ENCODE measurements at regions not wholly inside any gene's neighbourhood (a gene's known extent, or its start where the extent isn't known, plus 50 kb on each side); places are given as distances from the start of the nearest gene placed in this dataset.
"Not testable (repeated sequence)": the region's sequence is repeated elsewhere in the genome, so short reads cannot be mapped to it uniquely, and the experiment has no call there.

- DNase-seq (ENCODE audit: low read depth), result no peak
Observed at GRCh38 chr16:5977329-5977728, 879.7 kb upstream of the EEF2KMT start.

GRCh38 chr16:5972747-5973146, 875.2 kb upstream of the EEF2KMT start:
- no peak for DNase-seq (ENCODE audit: low read depth)

GRCh38 chr16:5971924-5972323, 874.3 kb upstream of the EEF2KMT start:
- no peak for DNase-seq (ENCODE audit: low read depth)

GRCh38 chr16:5971106-5971505, 873.5 kb upstream of the EEF2KMT start:
- no peak for DNase-seq (ENCODE audit: low read depth)

- no peak for DNase-seq (ENCODE audit: low read depth)
Observed at GRCh38 chr16:5966004-5966403, 868.4 kb upstream of the EEF2KMT start.

- DNase-seq (ENCODE audit: low read depth), result no peak
Observed at GRCh38 chr16:5965321-5965720, 867.7 kb upstream of the EEF2KMT start.

GRCh38 chr16:5951486-5951885, 853.9 kb upstream of the EEF2KMT start:
- DNase-seq (ENCODE audit: low read depth), result no peak

GRCh38 chr16:5944971-5945370, 847.4 kb upstream of the EEF2KMT start:
- DNase-seq (ENCODE audit: low read depth), result no peak

GRCh38 chr16:5938607-5939006, 841.0 kb upstream of the EEF2KMT start:
- no peak for DNase-seq (ENCODE audit: low read depth)

GRCh38 chr16:5932906-5933305, 835.3 kb upstream of the EEF2KMT start:
- DNase-seq (ENCODE audit: low read depth), result no peak

- no peak for DNase-seq (ENCODE audit: low read depth)
Observed at GRCh38 chr16:5928476-5929065, 831.0 kb upstream of the EEF2KMT start.

- DNase-seq (ENCODE audit: low read depth), result no peak
Observed at GRCh38 chr16:5925850-5926249, 828.3 kb upstream of the EEF2KMT start.

- DNase-seq (ENCODE audit: low read depth), result no peak
Observed at GRCh38 chr16:5922686-5923085, 825.1 kb upstream of the EEF2KMT start.

GRCh38 chr16:5918567-5919130, 821.1 kb upstream of the EEF2KMT start:
- no peak for DNase-seq (ENCODE audit: low read depth)

- no peak for DNase-seq (ENCODE audit: low read depth)
Observed at GRCh38 chr16:5917436-5918195, 820.0 kb upstream of the EEF2KMT start.

GRCh38 chr16:5916711-5917191, 819.2 kb upstream of the EEF2KMT start:
- no peak for DNase-seq (ENCODE audit: low read depth)

- DNase-seq (ENCODE audit: low read depth), result no peak
Observed at GRCh38 chr16:5911241-5911640, 813.6 kb upstream of the EEF2KMT start.

- not testable (repeated sequence) for DNase-seq (ENCODE audit: low read depth)
Observed at GRCh38 chr16:5909556-5909955, 812.0 kb upstream of the EEF2KMT start.

GRCh38 chr16:5907544-5907943, 809.9 kb upstream of the EEF2KMT start:
- DNase-seq (ENCODE audit: low read depth), result no peak

GRCh38 chr16:5906351-5906750, 808.8 kb upstream of the EEF2KMT start:
- no peak for DNase-seq (ENCODE audit: low read depth)

GRCh38 chr16:5905935-5906334, 808.3 kb upstream of the EEF2KMT start:
- DNase-seq (ENCODE audit: low read depth), result no peak

- DNase-seq (ENCODE audit: low read depth), result no peak
Observed at GRCh38 chr16:5903832-5904231, 806.2 kb upstream of the EEF2KMT start.

- no peak for DNase-seq (ENCODE audit: low read depth)
Observed at GRCh38 chr16:5903153-5903552, 805.6 kb upstream of the EEF2KMT start.

Data from fibroblast of gingiva (primary cell).